Neural progenitor cell (in vitro differentiated cells): ENCODE measurements at regions not wholly inside any gene's neighbourhood (a gene's known extent, or its start where the extent isn't known, plus 50 kb on each side); places are given as distances from the start of the nearest gene placed in this dataset.

Experiments
- DNase-seq: peaks from one replicate; pipeline ENCODE4 v3.0.0-alpha.2; 2016; ENCODE audit warnings: low spot score
- H2AFZ ChIP-seq: fragments of 200-600 bp; sonication (generic); replicated peaks from 2 replicates; pipeline ENCODE4 v1.6.1; 2016; ENCODE audit warnings: antibody characterized with exemption
- H3F3A ChIP-seq: fragments of 200-600 bp; sonication (generic); 2 replicates; pipeline ENCODE4 v1.6.1; 2016; ENCODE audit warnings: antibody characterized with exemption, low read depth
- H3K27ac ChIP-seq: fragments of 200-600 bp; sonication (generic); 2 replicates; pipeline ENCODE4 v1.5.1; 2016; ENCODE audit warnings: mild to moderate bottlenecking
- H3K27me3 ChIP-seq: fragments of 200-600 bp; sonication (generic); 2 replicates; pipeline ENCODE4 v1.6.1; 2016; ENCODE audit warnings: mild to moderate bottlenecking, moderate library complexity
- H3K36me3 ChIP-seq: fragments of 200-600 bp; sonication (generic); 2 replicates; pipeline ENCODE4 v1.5.1; 2016
- H3K4me1 ChIP-seq: fragments of 200-600 bp; sonication (generic); 2 replicates; pipeline ENCODE4 v1.6.1; 2016; ENCODE audit warnings: mixed run types
- H3K4me2 ChIP-seq: fragments of 200-600 bp; sonication (generic); 2 replicates; pipeline ENCODE4 v1.6.1; 2016
- H3K4me3 ChIP-seq: fragments of 200-600 bp; sonication (generic); 2 replicates; pipeline ENCODE4 v1.5.1; 2016
- H3K79me2 ChIP-seq: fragments of 200-600 bp; sonication (generic); 2 replicates; pipeline ENCODE4 v1.6.1; 2016; ENCODE audit warnings: low read depth
- H3K9ac ChIP-seq: fragments of 200-600 bp; sonication (generic); 2 replicates; pipeline ENCODE4 v1.6.1; 2016
- H3K9me3 ChIP-seq: fragments of 200-600 bp; sonication (generic); 2 replicates; pipeline ENCODE4 v1.5.1; 2016; ENCODE audit warnings: low read depth
- H4K20me1 ChIP-seq: fragments of 200-600 bp; sonication (generic); 2 replicates; pipeline ENCODE4 v1.6.1; 2016; ENCODE audit warnings: low read depth
- H3K27ac Mint-ChIP-seq: 3 replicates; pipeline ENCODE4 v1.8.0; 2021; ENCODE audit warnings: mixed read lengths
- H3K27me3 Mint-ChIP-seq: 2 replicates; pipeline ENCODE4 v1.8.0; 2022; ENCODE audit warnings: low read depth, mild to moderate bottlenecking, inconsistent platforms, moderate library complexity, mixed read lengths; ENCODE audit not compliant: insufficient read depth
- H3K36me3 Mint-ChIP-seq: 3 replicates; pipeline ENCODE4 v1.8.0; 2021; ENCODE audit warnings: mixed read lengths
- H3K4me1 Mint-ChIP-seq: 3 replicates; pipeline ENCODE4 v1.8.0; 2021; ENCODE audit warnings: mixed read lengths
- H3K4me3 Mint-ChIP-seq: 3 replicates; pipeline ENCODE4 v1.8.0; 2021; ENCODE audit warnings: mild to moderate bottlenecking, moderate library complexity, mixed read lengths
- H3K9me3 Mint-ChIP-seq: 3 replicates; pipeline ENCODE4 v1.8.0; 2020; ENCODE audit warnings: mixed read lengths
- CTCF ChIP-seq: fragments of 200-600 bp; sonication (generic); IDR thresholded peaks from 2 replicates; pipeline ENCODE4 v1.5.1; 2017; ENCODE audit warnings: antibody characterized with exemption, mild to moderate bottlenecking
- EZH2 ChIP-seq: fragments of 200-600 bp; sonication (generic); IDR thresholded peaks from 2 replicates; pipeline ENCODE4 v1.6.1; 2017; ENCODE audit warnings: antibody characterized with exemption, mild to moderate bottlenecking, moderate library complexity
- EZH2phosphoT487 ChIP-seq: fragments of 200-600 bp; sonication (generic); IDR thresholded peaks from 2 replicates; pipeline ENCODE4 v1.6.1; 2017; ENCODE audit warnings: antibody characterized with exemption

GRCh38 chr5:53368516-53368915 is 111.9 kb upstream of the FST start:
- H3K9ac ChIP-seq, result no peak overlapping the region
- Mint-ChIP-seq H3K27ac (no peak overlapping the region), H3K36me3 (no peaks in the 10 kb centered on the region), H3K4me1 (peaks cover 8% of the 10 kb centered on the region), H3K9me3 (no peaks in the 10 kb centered on the region), H3K27me3 (peaks cover 2% of the 10 kb centered on the region), H3K4me3 (no peak overlapping the region)
- no peak overlapping the region for H3K4me3 ChIP-seq
- no peaks in the 10 kb centered on the region for H4K20me1 ChIP-seq
- no peaks in the 10 kb centered on the region for H3K27me3 ChIP-seq
- H2AFZ ChIP-seq, result no peak overlapping the region
- H3K27ac ChIP-seq, result no peak overlapping the region
- H3K4me1 ChIP-seq, result no peaks in the 10 kb centered on the region
- H3F3A ChIP-seq, result no peaks in the 10 kb centered on the region
- no peaks in the 10 kb centered on the region for H3K36me3 ChIP-seq
- no peak for DNase-seq
- H3K9me3 ChIP-seq, result no peaks in the 10 kb centered on the region
- H3K79me2 ChIP-seq, result no peaks in the 10 kb centered on the region
- TF ChIP-seq EZH2phosphoT487, result no peak
- no peak for TF ChIP-seq CTCF
- TF ChIP-seq EZH2, result no peak
- no peak overlapping the region for H3K4me2 ChIP-seq

GRCh38 chr5:53368966-53369605 is 111.3 kb upstream of the FST start:
- DNase-seq, result no peak
- Histone ChIP-seq H3K4me1 (no peaks in the 10 kb centered on the region), H3K9me3 (no peaks in the 10 kb centered on the region), H3K36me3 (no peaks in the 10 kb centered on the region), H3K4me2 (no peak overlapping the region), H3K9ac (no peak overlapping the region), H4K20me1 (no peaks in the 10 kb centered on the region), H3K4me3 (no peak overlapping the region), H3K27me3 (no peaks in the 10 kb centered on the region), H3F3A (no peaks in the 10 kb centered on the region), H3K79me2 (no peaks in the 10 kb centered on the region), H2AFZ (no peak overlapping the region), H3K27ac (no peak overlapping the region)
- Mint-ChIP-seq H3K27me3 (peaks cover 2% of the 10 kb centered on the region), H3K4me3 (no peak overlapping the region), H3K36me3 (no peaks in the 10 kb centered on the region), H3K4me1 (peaks cover 5% of the 10 kb centered on the region), H3K27ac (no peak overlapping the region), H3K9me3 (no peaks in the 10 kb centered on the region)
- TF ChIP-seq EZH2 (no peak), CTCF (no peak), EZH2phosphoT487 (no peak)

- Histone ChIP-seq H3K4me1 (no peaks in the 10 kb centered on the region), H3K36me3 (no peaks in the 10 kb centered on the region)
These were observed 110.7 kb upstream of the FST start for GRCh38 chr5:53369681-53370080.

More at GRCh38 chr5:53369681-53370080, 110.7 kb upstream of the FST start:
- Histone ChIP-seq H4K20me1 (no peaks in the 10 kb centered on the region), H3K27ac (no peak overlapping the region), H3K9me3 (no peaks in the 10 kb centered on the region), H3K4me3 (no peak overlapping the region), H3K27me3 (no peaks in the 10 kb centered on the region), H3K9ac (no peak overlapping the region), H3K4me2 (no peak overlapping the region), H3F3A (no peaks in the 10 kb centered on the region), H3K79me2 (no peaks in the 10 kb centered on the region), H2AFZ (no peak overlapping the region)
- peak; percentile 9 for DNase-seq
- H3K9me3 Mint-ChIP-seq, result no peaks in the 10 kb centered on the region
- no peak overlapping the region for H3K4me3 Mint-ChIP-seq
- H3K36me3 Mint-ChIP-seq, result no peaks in the 10 kb centered on the region
- H3K27me3 Mint-ChIP-seq, result peaks cover 2% of the 10 kb centered on the region
- H3K4me1 Mint-ChIP-seq, result peaks cover 4% of the 10 kb centered on the region
- no peak for TF ChIP-seq EZH2phosphoT487
- TF ChIP-seq EZH2, result no peak
- TF ChIP-seq CTCF, result no peak
- H3K27ac Mint-ChIP-seq, result no peak overlapping the region
